H1 (cell line): ENCODE measurements at regions not wholly inside any gene's neighbourhood (a gene's known extent, or its start where the extent isn't known, plus 50 kb on each side); places are given as distances from the start of the nearest gene placed in this dataset.

Experiments
- CTCF ChIA-PET: fragments of 300-600 bp; sonication (Branson Sonifier 250); formaldehyde crosslinking; loops from one replicate; lab custom pipeline; 2021; ENCODE audit not compliant: partially characterized antibody; lab: Charles Lee
- POLR2A ChIA-PET: fragments of 300-600 bp; sonication (Branson Sonifier 250); formaldehyde crosslinking; loops from one replicate; lab custom pipeline; 2021; ENCODE audit warnings: inconsistent platforms; ENCODE audit not compliant: partially characterized antibody; lab: Charles Lee
- DNase-seq, 2 experiments: peaks; one replicate each; pipeline versions ENCODE4 v3.0.0 to v3.0.0-alpha.2; 2010 to 2022; ENCODE audit warnings: low spot score in 2 of 2, low read depth in 1 of 2, mixed read lengths in 1 of 2
- FAIRE-seq: peaks from 2 replicates; lab custom pipeline; 2011; peaks lifted over from hg19 to GRCh38; lab: Jason Lieb, UNC
- H2AFZ ChIP-seq: 2 replicates; pipeline ENCODE4 v1.8.1; 2012; ENCODE audit warnings: low read length, inconsistent platforms
- H2AK5ac ChIP-seq: 2 replicates; pipeline ENCODE4 v1.6.1; 2013; ENCODE audit warnings: low read depth, low read length
- H2BK120ac ChIP-seq: replicated peaks from 2 replicates; pipeline ENCODE3; 2013; ENCODE audit warnings: low read depth, low read length, inconsistent platforms
- H2BK12ac ChIP-seq: 2 replicates; pipeline ENCODE4 v1.6.1; 2013; ENCODE audit warnings: low read depth, low read length
- H2BK15ac ChIP-seq: 2 replicates; pipeline ENCODE4 v1.6.1; 2013; ENCODE audit warnings: low read length
- H2BK20ac ChIP-seq: 2 replicates; pipeline ENCODE4 v1.6.1; 2013; ENCODE audit warnings: low read length
- H2BK5ac ChIP-seq: 2 replicates; pipeline ENCODE4 v1.6.1; 2013; ENCODE audit warnings: low read depth, low read length
- H3K14ac ChIP-seq: 2 replicates; pipeline ENCODE4 v1.6.1; 2013; ENCODE audit warnings: inconsistent platforms; ENCODE audit not compliant: insufficient read length
- H3K18ac ChIP-seq: 2 replicates; pipeline ENCODE4 v1.6.1; 2013; ENCODE audit warnings: low read length; ENCODE audit errors: extremely low read depth
- H3K23ac ChIP-seq: 2 replicates; pipeline ENCODE4 v1.6.1; 2013; ENCODE audit warnings: inconsistent platforms; ENCODE audit not compliant: insufficient read length
- H3K23me2 ChIP-seq: 2 replicates; pipeline ENCODE4 v1.6.1; 2013; ENCODE audit warnings: low read depth, low read length
- H3K27ac ChIP-seq: 2 replicates; pipeline ENCODE4 v1.6.1; 2011; ENCODE audit warnings: low read depth, low read length, inconsistent platforms
- H3K27me3 ChIP-seq, 4 experiments: replicated peaks in 1 of 4; 1 replicate in 1 of 4; 2 replicates in 3 of 4; pipeline versions ENCODE4 v1.6.1 to v1.8.1; 2011 to 2013; ENCODE audit warnings: low read length in 3 of 4, mild to moderate bottlenecking in 3 of 4, inconsistent platforms in 2 of 4, mixed read lengths in 2 of 4, moderate library complexity in 1 of 4; ENCODE audit not compliant: control insufficient read depth in 3 of 4, insufficient read depth in 3 of 4; ENCODE audit errors: extremely low read depth in 1 of 4
- H3K36me3 ChIP-seq, 4 experiments: 2 replicates each; pipeline versions ENCODE4 v1.6.1 to v1.8.1; 2011 to 2013; ENCODE audit warnings: mild to moderate bottlenecking in 4 of 4, low read length in 3 of 4, moderate library complexity in 2 of 4, control low read depth in 1 of 4, inconsistent platforms in 1 of 4; ENCODE audit not compliant: insufficient read depth in 4 of 4, control insufficient read depth in 2 of 4
- H3K4ac ChIP-seq: replicated peaks from 2 replicates; pipeline ENCODE3; 2013; ENCODE audit warnings: low read length, low read depth, mixed read lengths, inconsistent platforms; ENCODE audit not compliant: insufficient read length
- H3K4me1 ChIP-seq, 4 experiments: replicated peaks in 1 of 4; 1 replicate in 1 of 4; 2 replicates in 3 of 4; pipeline versions ENCODE4 v1.6.1 to v1.8.1; 2011 to 2013; ENCODE audit warnings: low read length in 3 of 4, inconsistent platforms in 2 of 4, mixed read lengths in 1 of 4; ENCODE audit not compliant: insufficient read depth in 4 of 4, control insufficient read depth in 3 of 4
- H3K4me2 ChIP-seq, 2 experiments: 2 replicates each; pipeline versions ENCODE4 v1.6.1 to v1.8.1; 2011 to 2013; ENCODE audit warnings: low read depth in 2 of 2, low read length in 2 of 2, control low read depth in 1 of 2, inconsistent platforms in 1 of 2, mild to moderate bottlenecking in 1 of 2; ENCODE audit not compliant: insufficient read depth in 1 of 2
- H3K4me3 ChIP-seq, 4 experiments: fragments of 200-600, 300-600 bp in 1 of 4; sonication (generic), shearing (Covaris generic), sonication (Bioruptor Twin) in 1 of 4; 2 replicates each; pipeline versions ENCODE4 v1.5.1 to v1.8.1; 2011 to 2016; ENCODE audit warnings: low read length in 4 of 4, low read depth in 3 of 4, control low read depth in 2 of 4, inconsistent platforms in 2 of 4, mild to moderate bottlenecking in 2 of 4, mixed read lengths in 1 of 4, moderate library complexity in 1 of 4; ENCODE audit not compliant: insufficient read depth in 2 of 4; ENCODE audit errors: extremely low read depth in 1 of 4
- H3K56ac ChIP-seq: replicated peaks from 2 replicates; pipeline ENCODE3; 2013; ENCODE audit warnings: low read depth, mild to moderate bottlenecking, mixed read lengths, low read length, inconsistent platforms; ENCODE audit not compliant: insufficient read length
- H3K79me1 ChIP-seq: 2 replicates; pipeline ENCODE4 v1.6.1; 2013; ENCODE audit warnings: low read depth, low read length, control low read depth
- H3K79me2 ChIP-seq, 2 experiments: 2 replicates each; pipeline versions ENCODE4 v1.6.1 to v1.8.1; 2012 to 2013; ENCODE audit warnings: low read length in 2 of 2, mild to moderate bottlenecking in 2 of 2, inconsistent platforms in 1 of 2; ENCODE audit not compliant: insufficient read depth in 2 of 2, control insufficient read depth in 1 of 2
- H3K9ac ChIP-seq, 4 experiments: replicated peaks in 1 of 4; 1 replicate in 1 of 4; 2 replicates in 3 of 4; pipeline versions ENCODE4 v1.6.1 to v1.8.1; 2011 to 2013; ENCODE audit warnings: low read depth in 3 of 4, low read length in 3 of 4, control low read depth in 2 of 4, mild to moderate bottlenecking in 2 of 4, moderate library complexity in 2 of 4, inconsistent platforms in 1 of 4; ENCODE audit errors: extremely low read depth in 1 of 4
- H3K9me3 ChIP-seq, 2 experiments: 2 replicates each; pipeline versions ENCODE4 v1.6.1 to v1.8.1; 2012 to 2013; ENCODE audit warnings: mild to moderate bottlenecking in 2 of 2, moderate library complexity in 2 of 2, control low read depth in 1 of 2, inconsistent platforms in 1 of 2, low read depth in 1 of 2, low read length in 1 of 2, mixed read lengths in 1 of 2; ENCODE audit not compliant: insufficient read depth in 2 of 2
- H4K20me1 ChIP-seq, 2 experiments: replicated peaks in 1 of 2; 2 replicates each; pipeline versions ENCODE3 to v1.8.1; 2011 to 2013; ENCODE audit warnings: inconsistent platforms in 2 of 2, low read length in 2 of 2, mild to moderate bottlenecking in 1 of 2; ENCODE audit not compliant: insufficient read depth in 2 of 2, control insufficient read depth in 1 of 2
- H4K5ac ChIP-seq: 2 replicates; pipeline ENCODE4 v1.6.1; 2013; ENCODE audit warnings: low read length, low read depth, mixed read lengths, inconsistent platforms; ENCODE audit not compliant: insufficient read length
- H4K8ac ChIP-seq: 2 replicates; pipeline ENCODE4 v1.8.0; 2013; ENCODE audit warnings: mild to moderate bottlenecking, moderate library complexity, low read length, inconsistent platforms; ENCODE audit not compliant: insufficient read depth; ENCODE audit errors: extremely low read depth
- H4K91ac ChIP-seq: replicated peaks from 2 replicates; pipeline ENCODE3; 2013; ENCODE audit warnings: low read length, mixed read lengths, inconsistent platforms; ENCODE audit not compliant: insufficient read length
- CBX5 ChIP-seq: fragments of 300-800, 300-1000 bp; sonication (generic); IDR thresholded peaks from 2 replicates; pipeline ENCODE4 v1.7.1; 2016; ENCODE audit warnings: antibody characterized with exemption, low read length, low read depth
- CBX8 ChIP-seq: fragments of 300-800, 300-1000 bp; sonication (generic); IDR thresholded peaks from 2 replicates; pipeline ENCODE4 v1.7.1; 2016; ENCODE audit warnings: low read depth, low read length, borderline replicate concordance
- CTCF ChIP-seq, 3 experiments: IDR thresholded peaks; 1 replicate in 2 of 3; 2 replicates in 1 of 3; pipeline versions ENCODE4 v1.5.1 to v1.6.1; 2011; ENCODE audit warnings: low read length in 3 of 3, mild to moderate bottlenecking in 3 of 3, inconsistent platforms in 2 of 3, low read depth in 1 of 3, moderate library complexity in 1 of 3; ENCODE audit not compliant: insufficient read depth in 1 of 3; ENCODE audit errors: control extremely low read depth in 1 of 3
- HDAC2 ChIP-seq, 2 experiments: fragments of 300-600 bp in 1 of 2; sonication (generic) in 1 of 2; IDR thresholded peaks; 2 replicates each; pipeline ENCODE4 v1.6.1; 2011 to 2012; ENCODE audit warnings: low read depth in 2 of 2, low read length in 2 of 2, mild to moderate bottlenecking in 2 of 2, moderate library complexity in 2 of 2, borderline replicate concordance in 1 of 2, inconsistent platforms in 1 of 2
- POLR2A ChIP-seq, 2 experiments: IDR thresholded peaks; 1 replicate in 1 of 2; 2 replicates in 1 of 2; pipeline ENCODE4 v1.6.1; 2011; ENCODE audit warnings: low read depth in 2 of 2, low read length in 2 of 2, mild to moderate bottlenecking in 2 of 2; ENCODE audit errors: control extremely low read depth in 1 of 2
- POU5F1 ChIP-seq: IDR thresholded peaks from 2 replicates; pipeline ENCODE4 v1.6.1; 2011; ENCODE audit warnings: low read depth, mild to moderate bottlenecking, low read length, moderate library complexity
- RBBP5 ChIP-seq: IDR thresholded peaks from 2 replicates; pipeline ENCODE4 v1.7.1; 2012; ENCODE audit warnings: low read depth, mild to moderate bottlenecking, inconsistent platforms, low read length, moderate library complexity, borderline replicate concordance
- SAP30 ChIP-seq: fragments of 300-600 bp; sonication (generic); IDR thresholded peaks from 2 replicates; pipeline ENCODE4 v1.7.1; 2012; ENCODE audit warnings: low read length, moderate library complexity, mild to moderate bottlenecking, inconsistent platforms; ENCODE audit not compliant: insufficient read depth, insufficient replicate concordance
- SIN3A ChIP-seq, 2 experiments: IDR thresholded peaks in 1 of 2; conservative IDR thresholded peaks in 1 of 2; 2 replicates each; pipeline ENCODE4 v1.6.1; 2011 to 2012; ENCODE audit warnings: low read length in 2 of 2, improper control_type of control experiment in 1 of 2, low read depth in 1 of 2, mild to moderate bottlenecking in 1 of 2
- SIRT6 ChIP-seq: IDR thresholded peaks from one replicate; pipeline ENCODE4 v1.7.1; 2012; ENCODE audit warnings: low read length, inconsistent platforms
- TCF12 ChIP-seq: IDR thresholded peaks from 2 replicates; pipeline ENCODE4 v1.6.1; 2011; ENCODE audit warnings: low read depth, mild to moderate bottlenecking, low read length
- WGBS, 2 experiments: shearing (Covaris generic) in 1 of 2; methylation state at CpG; one replicate each; pipeline versions ENCODE4 v1.1.6 to v1.1.7; 2013 to 2015; ENCODE audit warnings: low lambda C conversion rate in 2 of 2, mixed read lengths in 2 of 2, inconsistent platforms in 1 of 2, low coverage in 1 of 2, missing lambda C conversion rate in 1 of 2; ENCODE audit not compliant: insufficient replicate concordance in 2 of 2, insufficient coverage in 1 of 2, insufficient read length in 1 of 2; ENCODE audit errors: extremely low coverage in 1 of 2, missing lambda C conversion rate in 1 of 2; 5-methylcytosine and 5-hydroxymethylcytosine counted together

- peaks cover 15 to 17% of the 10 kb centered on the region in 2 experiments for H3K9me3 ChIP-seq
- FAIRE-seq = no peak
Measured at GRCh38 chr2:38131676-38132075, 55.7 kb upstream of the CYP1B1 start.

More at GRCh38 chr2:38131676-38132075, 55.7 kb upstream of the CYP1B1 start:
- H2BK12ac ChIP-seq = no peak overlapping the region
- H3K79me2 ChIP-seq = no peaks in the 10 kb centered on the region
- H4K20me1 ChIP-seq = no peaks in the 10 kb centered on the region
- no peak overlapping the region for H2AK5ac ChIP-seq
- DNase-seq = no peak
- no peak overlapping the region for H3K14ac ChIP-seq
- H3K56ac ChIP-seq = no peak overlapping the region
- H3K23me2 ChIP-seq = no peaks in the 10 kb centered on the region
- no peak overlapping the region for H3K4me3 ChIP-seq
- CTCF ChIA-PET = no interaction called here
- no peak overlapping the region for H3K23ac ChIP-seq
- H3K4me1 ChIP-seq = no peaks in the 10 kb centered on the region
- POLR2A ChIA-PET = no interaction called here
- H4K8ac ChIP-seq = no peak overlapping the region
- TF ChIP-seq HDAC2 (IDR thresholded peaks at IDR 0.05; ENCODE audit: borderline replicate concordance in 1 of 2, low read depth in 2 of 2, low read length in 2 of 2) = no peak
- TF ChIP-seq POLR2A (IDR thresholded peaks at IDR 0.05; ENCODE audit: control extremely low read depth in 1 of 2, low read depth in 2 of 2, low read length in 2 of 2) = no peak
- no peak for TF ChIP-seq CBX5
- TF ChIP-seq SAP30 = no peak
- TF ChIP-seq SIRT6 = no peak
- TF ChIP-seq CTCF (IDR thresholded peaks at IDR 0.05; ENCODE audit: control extremely low read depth in 1 of 3, insufficient read depth in 1 of 3, low read depth in 1 of 3, low read length in 3 of 3) = no peak
- no peak for TF ChIP-seq RBBP5
- TF ChIP-seq CBX8 = no peak
- TF ChIP-seq POU5F1 = no peak
- no peak for TF ChIP-seq TCF12
- no peak for TF ChIP-seq SIN3A (conservative IDR thresholded peaks at IDR 0.05 in 1 of 2, IDR thresholded peaks at IDR 0.05 in 1 of 2; ENCODE audit: low read depth in 1 of 2, low read length in 2 of 2)
- no peak overlapping the region for H2BK5ac ChIP-seq
- no peaks in the 10 kb centered on the region for H3K79me1 ChIP-seq
- H3K4ac ChIP-seq = no peak overlapping the region
- H2AFZ ChIP-seq = no peak overlapping the region
- no peak overlapping the region for H4K5ac ChIP-seq
- no peak overlapping the region for H2BK20ac ChIP-seq
- no peak overlapping the region for H3K27ac ChIP-seq
- H4K91ac ChIP-seq = no peak overlapping the region
- 82% methylated on average over 2 of the region's 2 CpGs; no CpG with 5 or more reads in 1 of the 2 experiments for WGBS, 2 experiments
- H3K4me2 ChIP-seq = no peak overlapping the region
- 0 out of 7 replicates have a peak, but pooled peaks cover 0 to 2% (median 0%) of the 10 kb centered on the region in 4 experiments for H3K27me3 ChIP-seq
- H3K9ac ChIP-seq = no peak overlapping the region
- no peak overlapping the region for H3K18ac ChIP-seq
- no peak overlapping the region for H2BK15ac ChIP-seq
- peaks cover 0 to 4% (median 0%) of the 10 kb centered on the region in 4 experiments; a peak in 1 of 8 replicates for H3K36me3 ChIP-seq
- no peak overlapping the region for H2BK120ac ChIP-seq
